A673 (cell line): ENCODE measurements at regions not wholly inside any gene's neighbourhood (a gene's known extent, or its start where the extent isn't known, plus 50 kb on each side); places are given as distances from the start of the nearest gene placed in this dataset.

Source experiments
- BruUV-seq: library from RNA; stranded (reverse); fragments of 400-500 nt; replicated peaks from 2 replicates; lab custom pipeline; 2021; lab: Mats Ljungman, UMichigan
- CTCF ChIA-PET: fragments of 300-600 bp; sonication (Branson Sonifier 250); formaldehyde crosslinking; loops from one replicate; lab custom pipeline; 2022; ENCODE audit warnings: antibody characterized with exemption; lab: Charles Lee
- POLR2A ChIA-PET: fragments of 300-600 bp; sonication (Branson Sonifier 250); formaldehyde crosslinking; loops from one replicate; lab custom pipeline; 2022; ENCODE audit warnings: antibody characterized with exemption; ENCODE audit not compliant: low non-redundant PET; lab: Charles Lee
- DNase-seq: peaks from one replicate; pipeline ENCODE4 v3.0.0-alpha.2; 2015; ENCODE audit warnings: low spot score
- H3K27ac ChIP-seq: fragments of 200-600 bp; sonication (generic); 2 replicates; pipeline ENCODE4 v1.5.1; 2016; ENCODE audit warnings: mixed run types, low read depth, mild to moderate bottlenecking, mixed read lengths, antibody characterized with exemption, low read length; ENCODE audit not compliant: poor library complexity, severe bottlenecking
- H3K27me3 ChIP-seq: fragments of 200-600 bp; sonication (generic); replicated peaks from 2 replicates; pipeline ENCODE4 v1.6.1; 2017; ENCODE audit warnings: mixed run types, low read depth, mild to moderate bottlenecking, mixed read lengths, antibody characterized with exemption, low read length; ENCODE audit not compliant: insufficient read depth, poor library complexity
- H3K36me3 ChIP-seq: fragments of 200-600 bp; sonication (generic); 2 replicates; pipeline ENCODE4 v1.6.1; 2016; ENCODE audit warnings: mixed run types, mild to moderate bottlenecking, mixed read lengths, antibody characterized with exemption, low read length; ENCODE audit not compliant: insufficient read depth, poor library complexity, severe bottlenecking
- H3K4me1 ChIP-seq: fragments of 200-600 bp; sonication (generic); 2 replicates; pipeline ENCODE4 v1.6.1; 2017; ENCODE audit warnings: mixed run types, mild to moderate bottlenecking, mixed read lengths, antibody characterized with exemption, low read length; ENCODE audit not compliant: insufficient read depth, poor library complexity, severe bottlenecking
- H3K4me3 ChIP-seq: fragments of 200-600 bp; sonication (generic); 2 replicates; pipeline ENCODE4 v1.5.1; 2016; ENCODE audit warnings: low read depth, mixed run types, mild to moderate bottlenecking, mixed read lengths, low read length; ENCODE audit not compliant: poor library complexity, severe bottlenecking
- H3K9me3 ChIP-seq: fragments of 200-600 bp; sonication (generic); 2 replicates; pipeline ENCODE4 v1.6.1; 2016; ENCODE audit warnings: mixed run types, low read depth, mild to moderate bottlenecking, mixed read lengths, antibody characterized with exemption, low read length; ENCODE audit not compliant: poor library complexity, severe bottlenecking
- CTCF ChIP-seq: fragments of 300-800, 200-600 bp; sonication (generic); conservative IDR thresholded peaks from 2 replicates; pipeline ENCODE4 v1.5.1; 2017; ENCODE audit warnings: low read depth, mild to moderate bottlenecking, antibody characterized with exemption, low read length, moderate library complexity, mixed read lengths
- EZH2 ChIP-seq: fragments of 200-600 bp; sonication (generic); IDR thresholded peaks from 2 replicates; pipeline ENCODE4 v1.6.1; 2017; ENCODE audit warnings: borderline replicate concordance, low read depth, mild to moderate bottlenecking, mixed read lengths, antibody characterized with exemption, low read length; ENCODE audit not compliant: poor library complexity, severe bottlenecking
- intact Hi-C: fragments of 100-400 bp; cut with micrococcal nuclease; formaldehyde crosslinking; loops from one replicate; pipeline ENCODE4 v1.10.0; 2022; ENCODE audit not compliant: unreplicated experiment

GRCh38 chrX:39163581-39164126 lies 362.4 kb downstream of the MID1IP1 start:
- BruUV-seq, result no TSS peak
- H3K4me3 ChIP-seq, result no peak overlapping the region
- ChIA-PET CTCF (no interaction called here), POLR2A (no interaction called here)
- intact Hi-C loops, result no loop called here
- H3K9me3 ChIP-seq, result no peaks in the 10 kb centered on the region
- no peak overlapping the region for H3K27ac ChIP-seq
- no peak for TF ChIP-seq EZH2
- no peak for TF ChIP-seq CTCF
- no peaks in the 10 kb centered on the region for H3K4me1 ChIP-seq
- no peak for DNase-seq
- no peaks in the 10 kb centered on the region for H3K36me3 ChIP-seq
- H3K27me3 ChIP-seq, result peaks cover 24% of the 10 kb centered on the region

DNA sequence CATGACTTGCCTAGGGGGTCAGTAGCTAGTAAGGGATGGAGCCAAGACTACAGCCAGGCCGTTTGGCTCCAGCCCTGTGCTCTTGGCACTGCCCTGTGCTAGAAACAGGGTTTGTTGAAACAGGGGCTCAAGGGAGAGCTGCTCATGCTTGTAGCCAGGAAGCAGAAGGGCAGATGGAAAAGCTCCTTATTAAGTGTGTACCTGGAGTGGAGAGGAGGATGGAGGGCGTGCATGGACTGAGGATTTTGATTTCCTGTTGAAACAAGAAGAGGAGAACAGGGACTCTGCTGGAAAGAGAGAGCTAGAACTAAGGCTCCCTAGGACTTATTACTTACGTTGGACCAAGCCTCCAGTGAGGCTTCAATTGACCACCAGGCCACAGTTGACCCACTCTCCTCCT lies 363.0 kb downstream of the MID1IP1 start:
- no TSS peak for BruUV-seq

GRCh38 chrX:39165185-39165584 lies 363.9 kb downstream of the MID1IP1 start:
- H3K9me3 ChIP-seq, result no peaks in the 10 kb centered on the region
- no peaks in the 10 kb centered on the region for H3K36me3 ChIP-seq
- no peak overlapping the region for H3K4me3 ChIP-seq
- intact Hi-C loops, result no loop called here
- no TSS peak for BruUV-seq
- H3K4me1 ChIP-seq, result no peaks in the 10 kb centered on the region
- no peak overlapping the region for H3K27ac ChIP-seq
- H3K27me3 ChIP-seq, result peaks cover 24% of the 10 kb centered on the region
- no peak for DNase-seq
- ChIA-PET POLR2A (no interaction called here), CTCF (no interaction called here)
- TF ChIP-seq EZH2, result no peak
- no peak for TF ChIP-seq CTCF

More for the DNA sequence above, 363.0 kb downstream of the MID1IP1 start:
- POLR2A ChIA-PET, result no interaction called here
- intact Hi-C loops, result no loop called here
- H3K9me3 ChIP-seq, result no peaks in the 10 kb centered on the region
- DNase-seq, result no peak
- H3K27ac ChIP-seq, result no peak overlapping the region
- no peaks in the 10 kb centered on the region for H3K36me3 ChIP-seq
- H3K27me3 ChIP-seq, result peaks cover 24% of the 10 kb centered on the region
- CTCF ChIA-PET, result no interaction called here
- H3K4me3 ChIP-seq, result no peak overlapping the region
- no peaks in the 10 kb centered on the region for H3K4me1 ChIP-seq
- no peak for TF ChIP-seq EZH2
- no peak for TF ChIP-seq CTCF
